ENCODE measurements at regions not wholly inside any gene's neighbourhood (a gene's known extent, or its start where the extent isn't known, plus 50 kb on each side); places are given as distances from the start of the nearest gene placed in this dataset.

DNA sequence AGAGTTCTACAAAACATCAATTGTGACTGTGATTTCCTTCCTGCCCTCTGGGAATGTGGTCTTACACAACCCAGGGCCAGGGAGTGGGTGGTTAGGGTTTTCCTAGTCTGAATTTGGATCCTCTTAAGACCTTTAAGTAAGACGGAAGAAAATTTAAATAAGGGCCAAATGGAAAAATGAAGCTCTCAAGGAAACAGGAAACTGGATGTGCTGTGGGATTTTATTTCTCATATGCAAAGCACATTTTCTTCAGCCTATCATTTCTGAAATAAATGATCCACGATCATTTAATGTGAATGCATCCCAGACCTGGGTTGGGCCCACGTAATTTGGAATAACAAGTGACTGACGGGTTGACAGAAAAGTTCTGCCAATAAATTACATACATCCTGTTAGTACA is 243.6 kb downstream of the CLIC5 start:
- TF ChIP-seq SIN3A (IDR thresholded peaks at IDR 0.05; ENCODE audit: borderline replicate concordance, insufficient read depth, low read length): no peak

DNA sequence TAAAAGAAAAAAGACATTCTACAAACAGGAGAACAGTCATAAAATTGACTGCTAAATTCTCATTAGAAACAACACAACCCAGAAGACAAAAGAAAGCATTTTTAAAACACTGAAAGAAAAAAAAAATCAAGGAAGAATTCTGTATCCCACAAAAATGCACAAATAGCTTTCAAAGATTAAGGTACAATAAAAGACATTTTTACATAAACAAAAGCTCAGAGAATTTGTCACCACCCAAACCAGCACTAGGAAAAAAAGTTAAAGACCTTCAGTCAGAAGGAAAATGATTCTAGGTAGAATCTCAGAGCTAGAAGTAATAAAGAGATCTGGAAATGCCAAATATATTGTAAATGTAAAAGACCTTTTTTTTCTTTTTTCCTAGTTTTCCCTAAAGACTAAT is 252.4 kb downstream of the CLIC5 start:
- no peak for TF ChIP-seq TAF1 (IDR thresholded peaks at IDR 0.05; ENCODE audit: borderline replicate concordance, insufficient read depth, low read length)
- TF ChIP-seq REST (IDR thresholded peaks at IDR 0.05; ENCODE audit: insufficient read depth in 1 of 2, low read depth in 2 of 2, low read length in 2 of 2): no peak
- TF ChIP-seq POLR2AphosphoS5 (IDR thresholded peaks at IDR 0.05; ENCODE audit: low read depth, low read length): no peak
- no peak for TF ChIP-seq SIN3A (IDR thresholded peaks at IDR 0.05; ENCODE audit: borderline replicate concordance, insufficient read depth, low read length)
- no peak for TF ChIP-seq FOXP2 (optimal IDR thresholded peaks at IDR 0.05; ENCODE audit: borderline replicate concordance, extremely low read depth, extremely low read length, insufficient read depth)

GRCh38 chr6:45759472-45759810 is 256.2 kb downstream of the CLIC5 start:
- TF ChIP-seq REST (IDR thresholded peaks at IDR 0.05; ENCODE audit: insufficient read depth in 1 of 2, low read depth in 2 of 2, low read length in 2 of 2) (no peak), FOXP2 (optimal IDR thresholded peaks at IDR 0.05; ENCODE audit: borderline replicate concordance, extremely low read depth, extremely low read length, insufficient read depth) (no peak), POLR2AphosphoS5 (IDR thresholded peaks at IDR 0.05; ENCODE audit: low read depth, low read length) (no peak), SIN3A (IDR thresholded peaks at IDR 0.05; ENCODE audit: borderline replicate concordance, insufficient read depth, low read length) (no peak), TAF1 (IDR thresholded peaks at IDR 0.05; ENCODE audit: borderline replicate concordance, insufficient read depth, low read length) (no peak)

DNA sequence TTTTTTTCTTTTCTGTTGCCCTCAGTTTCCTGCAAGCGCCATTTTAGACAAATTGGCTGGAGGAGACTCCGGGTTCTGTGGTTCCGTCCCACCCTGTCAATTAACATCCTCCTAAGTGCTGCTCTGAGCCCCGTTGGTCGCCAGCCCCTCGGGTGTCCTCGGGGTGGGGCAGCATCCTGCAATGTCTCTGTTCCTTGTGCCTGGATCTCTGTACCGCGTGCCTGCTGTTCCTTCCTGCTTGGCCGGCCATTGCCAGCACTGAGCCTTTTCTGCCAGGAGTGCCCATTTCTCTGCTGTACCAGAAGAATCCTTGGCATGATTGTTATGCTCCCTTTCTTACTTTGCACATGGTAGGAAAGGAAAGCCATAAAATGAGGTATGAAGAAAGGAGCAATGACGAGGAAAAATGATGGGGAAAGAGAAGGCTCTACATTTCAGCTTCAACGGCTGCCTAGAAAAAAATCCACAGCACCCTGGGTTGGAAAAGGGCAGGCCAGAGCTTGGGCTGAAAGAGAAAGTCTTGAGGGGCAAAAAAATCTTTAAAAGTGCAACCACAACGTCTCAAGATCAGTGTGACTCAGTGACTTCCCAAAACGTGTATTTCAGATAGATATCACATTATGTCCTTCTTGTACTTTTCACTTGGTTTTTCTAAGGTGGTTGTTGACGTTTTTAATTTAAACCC is 256.7 kb downstream of the CLIC5 start:
- TF ChIP-seq FOXP2 (optimal IDR thresholded peaks at IDR 0.05; ENCODE audit: borderline replicate concordance, extremely low read depth, extremely low read length, insufficient read depth): no peak
- TF ChIP-seq SIN3A (IDR thresholded peaks at IDR 0.05; ENCODE audit: borderline replicate concordance, insufficient read depth, low read length): no peak
- TF ChIP-seq POLR2AphosphoS5 (IDR thresholded peaks at IDR 0.05; ENCODE audit: low read depth, low read length): no peak
- TF ChIP-seq REST (IDR thresholded peaks at IDR 0.05; ENCODE audit: insufficient read depth in 1 of 2, low read depth in 2 of 2, low read length in 2 of 2): no peak
- TF ChIP-seq TAF1 (IDR thresholded peaks at IDR 0.05; ENCODE audit: borderline replicate concordance, insufficient read depth, low read length): no peak

DNA sequence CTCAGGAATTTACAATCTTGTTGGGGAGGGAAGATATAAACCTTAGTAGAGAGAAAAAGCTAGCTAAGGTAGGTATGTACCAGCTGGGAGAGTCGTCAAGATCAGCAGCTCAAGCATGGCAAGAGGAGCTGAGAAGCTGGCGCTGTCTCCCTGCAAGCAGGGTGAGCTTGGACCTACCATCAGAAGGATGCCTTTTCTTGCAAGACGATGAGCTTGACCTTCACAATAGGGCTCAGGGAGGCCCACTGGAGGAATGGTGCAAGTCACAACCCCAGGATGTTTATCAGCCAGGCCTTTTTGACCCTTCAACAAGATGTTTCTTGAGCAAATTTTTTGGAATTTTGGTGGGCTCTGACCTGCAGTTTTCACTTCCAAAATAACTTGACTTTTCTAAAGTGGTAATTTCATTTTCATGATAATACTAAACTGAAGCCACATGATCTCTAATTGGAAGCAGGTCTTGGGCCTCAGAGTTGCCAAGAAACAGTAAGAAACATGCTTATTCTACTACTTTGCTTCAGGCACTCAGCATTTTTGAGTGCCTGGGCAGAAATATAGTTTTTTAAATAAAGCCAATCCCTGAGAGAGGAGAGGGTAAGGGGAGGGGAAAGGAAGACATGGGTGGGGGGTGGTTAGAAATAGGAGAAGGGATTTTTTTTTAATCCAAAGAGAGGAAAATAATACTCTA is 258.1 kb downstream of the CLIC5 start:
- no peak for TF ChIP-seq POLR2AphosphoS5 (IDR thresholded peaks at IDR 0.05; ENCODE audit: low read depth, low read length)
- no peak for TF ChIP-seq SIN3A (IDR thresholded peaks at IDR 0.05; ENCODE audit: borderline replicate concordance, insufficient read depth, low read length)
- no peak for TF ChIP-seq TAF1 (IDR thresholded peaks at IDR 0.05; ENCODE audit: borderline replicate concordance, insufficient read depth, low read length)
- TF ChIP-seq FOXP2 (optimal IDR thresholded peaks at IDR 0.05; ENCODE audit: borderline replicate concordance, extremely low read depth, extremely low read length, insufficient read depth): no peak
- TF ChIP-seq REST (IDR thresholded peaks at IDR 0.05; ENCODE audit: insufficient read depth in 1 of 2, low read depth in 2 of 2, low read length in 2 of 2): no peak
